CD14-positive monocyte (primary cell): ENCODE measurements at regions not wholly inside any gene's neighbourhood (a gene's known extent, or its start where the extent isn't known, plus 50 kb on each side); places are given as distances from the start of the nearest gene placed in this dataset.

Experiments
- DNase-seq, 3 donors: peaks; one replicate each; pipeline ENCODE4 v3.0.0-alpha.2; 2011 to 2022
- H2AFZ ChIP-seq: 2 replicates; pipeline ENCODE4 v1.6.0; 2012; ENCODE audit warnings: mild to moderate bottlenecking, low read depth, low read length, inconsistent platforms; ENCODE audit not compliant: insufficient read depth, poor library complexity, severe bottlenecking
- H3K27ac ChIP-seq, 2 donors: 1 replicate in 1 of 2; 2 replicates in 1 of 2; pipeline ENCODE4 v1.5.1; 2012 to 2013; ENCODE audit warnings: low read length in 2 of 2, control low read depth in 1 of 2, inconsistent platforms in 1 of 2, low read depth in 1 of 2, mild to moderate bottlenecking in 1 of 2
- H3K27me3 ChIP-seq, 2 donors: one replicate each; pipeline versions ENCODE4 v1.6.0 to v1.6.1; 2011 to 2013; ENCODE audit warnings: low read length in 2 of 2; ENCODE audit not compliant: control insufficient read depth in 2 of 2, insufficient read depth in 2 of 2
- H3K36me3 ChIP-seq, 2 donors: replicated peaks in 1 of 2; 1 replicate in 1 of 2; 2 replicates in 1 of 2; pipeline versions ENCODE4 v1.5.1 to v1.6.1; 2012 to 2013; ENCODE audit warnings: low read length in 2 of 2, control low read depth in 1 of 2, inconsistent platforms in 1 of 2, mild to moderate bottlenecking in 1 of 2; ENCODE audit not compliant: insufficient read depth in 2 of 2, control insufficient read depth in 1 of 2
- H3K4me1 ChIP-seq, 2 donors: 1 replicate in 1 of 2; 2 replicates in 1 of 2; pipeline versions ENCODE4 v1.5.1 to v1.6.1; 2012 to 2013; ENCODE audit warnings: low read length in 2 of 2, control low read depth in 1 of 2, inconsistent platforms in 1 of 2, mild to moderate bottlenecking in 1 of 2, moderate library complexity in 1 of 2; ENCODE audit not compliant: insufficient read depth in 2 of 2, control insufficient read depth in 1 of 2
- H3K4me2 ChIP-seq: replicated peaks from 2 replicates; pipeline ENCODE3; 2012; ENCODE audit warnings: low read length, moderate library complexity, mild to moderate bottlenecking; ENCODE audit not compliant: poor library complexity, severe bottlenecking; ENCODE audit errors: extremely low read depth
- H3K4me3 ChIP-seq, 3 experiments: fragments of 200-600 bp in 1 of 3; sonication (generic) in 1 of 3; replicated peaks in 1 of 3; 1 replicate in 2 of 3; 2 replicates in 1 of 3; pipeline ENCODE4 v1.5.1; 2011 to 2013; ENCODE audit warnings: low read length in 3 of 3, mild to moderate bottlenecking in 3 of 3, control low read depth in 2 of 3, low read depth in 2 of 3, inconsistent platforms in 1 of 3, moderate library complexity in 1 of 3
- H3K79me2 ChIP-seq: 2 replicates; pipeline ENCODE4 v1.6.0; 2012; ENCODE audit warnings: mild to moderate bottlenecking, control low read depth, inconsistent platforms, low read length, moderate library complexity; ENCODE audit not compliant: insufficient read depth
- H3K9ac ChIP-seq: 2 replicates; pipeline ENCODE4 v1.6.0; 2017; ENCODE audit warnings: low read length, mild to moderate bottlenecking; ENCODE audit not compliant: insufficient read depth, poor library complexity, severe bottlenecking
- H3K9me3 ChIP-seq, 2 donors: replicated peaks in 1 of 2; 1 replicate in 1 of 2; 2 replicates in 1 of 2; pipeline versions ENCODE4 v1.5.1 to v1.6.1; 2012 to 2013; ENCODE audit warnings: low read length in 2 of 2, control low read depth in 1 of 2; ENCODE audit not compliant: control insufficient read depth in 1 of 2, insufficient read depth in 1 of 2
- H4K20me1 ChIP-seq: 2 replicates; pipeline ENCODE4 v1.6.0; 2012; ENCODE audit warnings: mild to moderate bottlenecking, low read length, control low read depth, moderate library complexity; ENCODE audit not compliant: insufficient read depth
- H3K27ac Mint-ChIP-seq, 7 donors: one replicate each; pipeline ENCODE4 v1.8.0; 2020; ENCODE audit warnings: mild to moderate bottlenecking in 7 of 7, mixed read lengths in 7 of 7, moderate library complexity in 6 of 7, inconsistent platforms in 2 of 7
- H3K27me3 Mint-ChIP-seq, 3 donors: one replicate each; pipeline ENCODE4 v1.8.0; 2021 to 2022; ENCODE audit warnings: low read depth in 3 of 3, mild to moderate bottlenecking in 3 of 3, mixed read lengths in 3 of 3, moderate library complexity in 3 of 3, inconsistent platforms in 1 of 3
- H3K36me3 Mint-ChIP-seq, 2 donors: one replicate each; pipeline ENCODE4 v1.8.0; 2020; ENCODE audit warnings: mixed read lengths in 2 of 2, inconsistent platforms in 1 of 2, mild to moderate bottlenecking in 1 of 2
- H3K4me1 Mint-ChIP-seq: one replicate; pipeline ENCODE4 v1.8.0; 2020; ENCODE audit warnings: mild to moderate bottlenecking, mixed read lengths
- H3K4me3 Mint-ChIP-seq, 2 donors: one replicate each; pipeline ENCODE4 v1.8.0; 2020; ENCODE audit warnings: mild to moderate bottlenecking in 2 of 2, mixed read lengths in 2 of 2, moderate library complexity in 1 of 2
- H3K9me3 Mint-ChIP-seq, 7 donors: one replicate each; pipeline ENCODE4 v1.8.0; 2020 to 2022; ENCODE audit warnings: mixed read lengths in 7 of 7, mild to moderate bottlenecking in 6 of 7, moderate library complexity in 6 of 7, inconsistent platforms in 2 of 7
- CTCF ChIP-seq: fragments of 200-600 bp; IDR thresholded peaks from one replicate; pipeline ENCODE4 v1.8.0; 2022; ENCODE audit warnings: antibody characterized with exemption, mild to moderate bottlenecking
- WGBS: methylation state at CpG from one replicate; pipeline ENCODE4 v1.1.5; 2013; ENCODE audit warnings: missing lambda C conversion rate; ENCODE audit not compliant: insufficient coverage; 5-methylcytosine and 5-hydroxymethylcytosine counted together
- intact Hi-C, 2 donors: fragments of 100-400 bp; cut with micrococcal nuclease; formaldehyde crosslinking; loops; one replicate each; pipeline versions ENCODE4 v1.15.0 to v1.15.1; 2023

- H2AFZ ChIP-seq: no peak overlapping the region
- no peaks in the 10 kb centered on the region for H3K4me1 ChIP-seq
- WGBS: no CpG with 5 or more reads among the region's 1 CpG
- Mint-ChIP-seq H3K4me3 (no peak overlapping the region), H3K27me3 (peaks cover 0 to 2% (median 0%) of the 10 kb centered on the region in 3 donors), H3K36me3 (no peaks in the 10 kb centered on the region), H3K27ac (no peak overlapping the region), H3K4me1 (no peaks in the 10 kb centered on the region), H3K9me3 (peaks cover 0 to 4% (median 0%) of the 10 kb centered on the region in 7 donors)
- H3K4me3 ChIP-seq: no peak overlapping the region
- H3K27me3 ChIP-seq: no peaks in the 10 kb centered on the region
- H3K9me3 ChIP-seq: no peaks in the 10 kb centered on the region
- H3K9ac ChIP-seq: no peak overlapping the region
- no peak for DNase-seq
- no peaks in the 10 kb centered on the region for H3K36me3 ChIP-seq
- intact Hi-C loops: no loop called here
- TF ChIP-seq CTCF: no peak
- no peak overlapping the region for H3K4me2 ChIP-seq
- H3K79me2 ChIP-seq: no peaks in the 10 kb centered on the region
- no peak overlapping the region for H3K27ac ChIP-seq
- H4K20me1 ChIP-seq: no peaks in the 10 kb centered on the region
Measured at GRCh38 chr4:23697001-23697528, 192.8 kb downstream of the PPARGC1A start.

GRCh38 chr4:23686169-23686897, 203.5 kb downstream of the PPARGC1A start:
- no peaks in the 10 kb centered on the region for H4K20me1 ChIP-seq
- H3K4me3 Mint-ChIP-seq: no peak overlapping the region
- no peak for TF ChIP-seq CTCF

More at GRCh38 chr4:23686169-23686897, 203.5 kb downstream of the PPARGC1A start:
- no peak for DNase-seq
- Histone ChIP-seq H3K9me3 (peaks cover 0 to 12% of the 10 kb centered on the region in 2 donors), H2AFZ (no peak overlapping the region), H3K79me2 (no peaks in the 10 kb centered on the region), H3K4me3 (no peak overlapping the region), H3K4me1 (no peaks in the 10 kb centered on the region), H3K27ac (no peak overlapping the region), H3K27me3 (no peaks in the 10 kb centered on the region), H3K9ac (no peak overlapping the region), H3K36me3 (no peaks in the 10 kb centered on the region), H3K4me2 (no peak overlapping the region)
- WGBS: no CpG with 5 or more reads among the region's 3 CpGs
- H3K4me1 Mint-ChIP-seq: no peaks in the 10 kb centered on the region
- H3K27ac Mint-ChIP-seq: no peak overlapping the region
- H3K36me3 Mint-ChIP-seq: no peaks in the 10 kb centered on the region
- H3K27me3 Mint-ChIP-seq: peaks cover 0 to 1% (median 0%) of the 10 kb centered on the region in 3 donors
- H3K9me3 Mint-ChIP-seq: peaks cover 0 to 8% (median 6%) of the 10 kb centered on the region in 7 donors
- intact Hi-C loops: no loop called here
